ENCODE measurements at regions not wholly inside any gene's neighbourhood (a gene's known extent, or its start where the extent isn't known, plus 50 kb on each side); places are given as distances from the start of the nearest gene placed in this dataset.
"Not testable (repeated sequence)": the region's sequence is repeated elsewhere in the genome, so short reads cannot be mapped to it uniquely, and the experiment has no call there.

GRCh38 chr12:126419131-126419530, 1353.9 kb downstream of the AACS start:
- no peak for DNase-seq

- DNase-seq, result no peak
Observed at GRCh38 chr12:126424696-126425095, 1359.5 kb downstream of the AACS start.

- DNase-seq, result no peak
Observed at GRCh38 chr12:126425264-126425663, 1360.0 kb downstream of the AACS start.

GRCh38 chr12:126428769-126429168, 1363.5 kb downstream of the AACS start:
- no peak for DNase-seq

GRCh38 chr12:126430921-126431320, 1365.7 kb downstream of the AACS start:
- no peak for DNase-seq

GRCh38 chr12:126431767-126432166, 1366.5 kb downstream of the AACS start:
- DNase-seq, result no peak

GRCh38 chr12:126432780-126433179, 1367.5 kb downstream of the AACS start:
- DNase-seq, result no peak

- no peak for DNase-seq
Observed at GRCh38 chr12:126434412-126434985, 1369.3 kb downstream of the AACS start.

- no peak for DNase-seq
Observed at GRCh38 chr12:126436041-126436440, 1370.8 kb downstream of the AACS start.

- DNase-seq, result no peak
Observed at GRCh38 chr12:126437934-126438333, 1372.7 kb downstream of the AACS start.

GRCh38 chr12:126443977-126444376, 1378.7 kb downstream of the AACS start:
- DNase-seq, result no peak

GRCh38 chr12:126447346-126447745, 1382.1 kb downstream of the AACS start:
- no peak for DNase-seq

GRCh38 chr12:126451809-126452208, 1386.6 kb downstream of the AACS start:
- no peak for DNase-seq

GRCh38 chr12:126452686-126453085, 1387.5 kb downstream of the AACS start:
- DNase-seq, result not testable (repeated sequence)

GRCh38 chr12:126454581-126454980, 1389.3 kb downstream of the AACS start:
- no peak for DNase-seq

- DNase-seq, result no peak
Observed at GRCh38 chr12:126457776-126458175, 1392.5 kb downstream of the AACS start.

GRCh38 chr12:126464153-126464552, 1398.9 kb downstream of the AACS start:
- DNase-seq, result no peak

- DNase-seq, result no peak
Observed at GRCh38 chr12:126469211-126469610, 1404.0 kb downstream of the AACS start.

GRCh38 chr12:126474703-126475102, 1409.5 kb downstream of the AACS start:
- no peak for DNase-seq

- no peak for DNase-seq
Observed at GRCh38 chr12:126480451-126480850, 1415.2 kb downstream of the AACS start.

- no peak for DNase-seq
Observed at GRCh38 chr12:126481688-126482087, 1416.5 kb downstream of the AACS start.

- DNase-seq, result no peak
Observed at GRCh38 chr12:126482238-126482889, 1417.1 kb downstream of the AACS start.

GRCh38 chr12:126483145-126484068, 1418.2 kb downstream of the AACS start:
- no peak for DNase-seq

- no peak for DNase-seq
Observed at GRCh38 chr12:126487431-126487980, 1422.3 kb downstream of the AACS start.
